Right atrium auricular region (tissue), 2 donors: ENCODE measurements at regions not wholly inside any gene's neighbourhood (a gene's known extent, or its start where the extent isn't known, plus 50 kb on each side); places are given as distances from the start of the nearest gene placed in this dataset.

Experiments
- DNase-seq: peaks from one replicate; pipeline ENCODE4 v3.0.0-alpha.2; 2019; ENCODE audit warnings: low spot score
- H3K27ac ChIP-seq, 2 donors: fragments of 200-600 bp; sonication (generic); 1 replicate in 1 of 2; 2 replicates in 1 of 2; pipeline ENCODE4 v1.5.1; 2016 to 2019
- H3K27me3 ChIP-seq, 2 donors: fragments of 200-600 bp; sonication (generic); one replicate each; pipeline versions ENCODE4 v1.5.1 to v1.6.0; 2017 to 2019
- H3K36me3 ChIP-seq: fragments of 200-600 bp; sonication (generic); one replicate; pipeline ENCODE4 v1.5.1; 2016
- H3K4me1 ChIP-seq, 2 donors: fragments of 200-600 bp; sonication (generic); one replicate each; pipeline versions ENCODE4 v1.5.1 to v1.6.0; 2017 to 2019
- H3K4me3 ChIP-seq, 2 donors: fragments of 200-600 bp; sonication (generic); 1 replicate in 1 of 2; 2 replicates in 1 of 2; pipeline ENCODE4 v1.5.1; 2017 to 2019; ENCODE audit warnings: mild to moderate bottlenecking in 1 of 2, moderate library complexity in 1 of 2
- H3K9me3 ChIP-seq, 2 donors: fragments of 200-600 bp; sonication (generic); one replicate each; pipeline ENCODE4 v1.5.1; 2019
- CTCF ChIP-seq, 2 donors: fragments of 200-600 bp; sonication (generic); IDR thresholded peaks; one replicate each; pipeline ENCODE4 v1.5.1; 2019; ENCODE audit warnings: antibody characterized with exemption in 2 of 2

GRCh38 chr18:40532046-40532445 is 1423.0 kb upstream of the PIK3C3 start:
- Histone ChIP-seq H3K27me3 (no peaks in the 10 kb centered on the region), H3K27ac (no peak overlapping the region), H3K4me1 (no peaks in the 10 kb centered on the region), H3K9me3 (no peaks in the 10 kb centered on the region), H3K36me3 (no peaks in the 10 kb centered on the region), H3K4me3 (no peak overlapping the region)
- no peak for DNase-seq
- TF ChIP-seq CTCF (IDR thresholded peaks at IDR 0.05) = no peak

GRCh38 chr18:40531051-40531450 is 1424.0 kb upstream of the PIK3C3 start:
- Histone ChIP-seq H3K4me3 (no peak overlapping the region), H3K27me3 (no peaks in the 10 kb centered on the region), H3K9me3 (no peaks in the 10 kb centered on the region), H3K36me3 (no peaks in the 10 kb centered on the region), H3K4me1 (no peaks in the 10 kb centered on the region), H3K27ac (no peak overlapping the region)
- no peak for TF ChIP-seq CTCF (IDR thresholded peaks at IDR 0.05)
- DNase-seq = no peak

- no peaks in the 10 kb centered on the region for H3K27me3 ChIP-seq
- H3K27ac ChIP-seq = no peak overlapping the region
- H3K4me3 ChIP-seq = no peak overlapping the region
- H3K9me3 ChIP-seq = no peaks in the 10 kb centered on the region
- H3K4me1 ChIP-seq = no peaks in the 10 kb centered on the region
- no peaks in the 10 kb centered on the region for H3K36me3 ChIP-seq
- no peak for DNase-seq
- TF ChIP-seq CTCF (IDR thresholded peaks at IDR 0.05) = no peak
Measured at GRCh38 chr18:40529478-40529877, 1425.6 kb upstream of the PIK3C3 start.

- no peaks in the 10 kb centered on the region for H3K27me3 ChIP-seq
- no peak for DNase-seq
- no peaks in the 10 kb centered on the region for H3K9me3 ChIP-seq
- no peak for TF ChIP-seq CTCF (IDR thresholded peaks at IDR 0.05)
- no peaks in the 10 kb centered on the region for H3K36me3 ChIP-seq
- no peaks in the 10 kb centered on the region for H3K4me1 ChIP-seq
- H3K27ac ChIP-seq = no peak overlapping the region
- H3K4me3 ChIP-seq = no peak overlapping the region
Measured at GRCh38 chr18:40524881-40525280, 1430.2 kb upstream of the PIK3C3 start.

- Histone ChIP-seq H3K27me3 (no peaks in the 10 kb centered on the region), H3K36me3 (no peaks in the 10 kb centered on the region), H3K4me3 (no peak overlapping the region), H3K4me1 (no peaks in the 10 kb centered on the region), H3K9me3 (no peaks in the 10 kb centered on the region), H3K27ac (no peak overlapping the region)
- no peak for DNase-seq
- TF ChIP-seq CTCF (IDR thresholded peaks at IDR 0.05) = no peak
Measured at GRCh38 chr18:40523287-40523686, 1431.7 kb upstream of the PIK3C3 start.

GRCh38 chr18:40501026-40501425 is 1454.0 kb upstream of the PIK3C3 start:
- Histone ChIP-seq H3K27me3 (no peaks in the 10 kb centered on the region), H3K4me1 (no peaks in the 10 kb centered on the region), H3K4me3 (no peak overlapping the region), H3K9me3 (no peaks in the 10 kb centered on the region), H3K36me3 (no peaks in the 10 kb centered on the region), H3K27ac (no peak overlapping the region)
- TF ChIP-seq CTCF (IDR thresholded peaks at IDR 0.05) = no peak
- no peak for DNase-seq
